ENCODE measurements at regions not wholly inside any gene's neighbourhood (a gene's known extent, or its start where the extent isn't known, plus 50 kb on each side); places are given as distances from the start of the nearest gene placed in this dataset.

- no peak for TF ChIP-seq CTCF (IDR thresholded peaks at IDR 0.05)
- TF ChIP-seq EZH2phosphoT487 (IDR thresholded peaks at IDR 0.05), result no peak
- TF ChIP-seq EZH2 (IDR thresholded peaks at IDR 0.05), result no peak
Measured at GRCh38 chr11:79932612-79933011, 491.8 kb upstream of the TENM4 start.

Data from neural progenitor cell (in vitro differentiated cells).